ENCODE measurements at regions not wholly inside any gene's neighbourhood (a gene's known extent, or its start where the extent isn't known, plus 50 kb on each side); places are given as distances from the start of the nearest gene placed in this dataset.
"Not testable (repeated sequence)": the region's sequence is repeated elsewhere in the genome, so short reads cannot be mapped to it uniquely, and the experiment has no call there.

- DNase-seq (ENCODE audit: low read depth, low spot score) = no peak
These were observed 140.2 kb upstream of the ITGA6 start for GRCh38 chr2:172287190-172287589.

- no peak for DNase-seq (ENCODE audit: low read depth, low spot score)
These were observed 139.6 kb upstream of the ITGA6 start for GRCh38 chr2:172287605-172288315.

- DNase-seq (ENCODE audit: low read depth, low spot score) = no peak
These were observed 138.8 kb upstream of the ITGA6 start for GRCh38 chr2:172288603-172289002.

GRCh38 chr2:172293952-172294351, 133.4 kb upstream of the ITGA6 start:
- DNase-seq (ENCODE audit: low read depth, low spot score) = no peak

- DNase-seq (ENCODE audit: low read depth, low spot score) = no peak
These were observed 132.4 kb upstream of the ITGA6 start for GRCh38 chr2:172294983-172295382.

GRCh38 chr2:172295677-172296076, 131.7 kb upstream of the ITGA6 start:
- DNase-seq (ENCODE audit: low read depth, low spot score) = no peak

- DNase-seq (ENCODE audit: low read depth, low spot score) = peak; percentile 40
These were observed 130.9 kb upstream of the ITGA6 start for GRCh38 chr2:172296267-172297046.

GRCh38 chr2:172297531-172297930, 129.9 kb upstream of the ITGA6 start:
- no peak for DNase-seq (ENCODE audit: low read depth, low spot score)

- no peak for DNase-seq (ENCODE audit: low read depth, low spot score)
These were observed 129.4 kb upstream of the ITGA6 start for GRCh38 chr2:172297950-172298349.

GRCh38 chr2:172299741-172300140, 127.6 kb upstream of the ITGA6 start:
- DNase-seq (ENCODE audit: low read depth, low spot score) = no peak

- DNase-seq (ENCODE audit: low read depth, low spot score) = no peak
These were observed 126.5 kb upstream of the ITGA6 start for GRCh38 chr2:172300851-172301250.

- no peak for DNase-seq (ENCODE audit: low read depth, low spot score)
These were observed 122.3 kb upstream of the ITGA6 start for GRCh38 chr2:172305066-172305465.

- no peak for DNase-seq (ENCODE audit: low read depth, low spot score)
These were observed 119.6 kb upstream of the ITGA6 start for GRCh38 chr2:172307800-172308199.

GRCh38 chr2:172308253-172308935, 119.0 kb upstream of the ITGA6 start:
- DNase-seq (ENCODE audit: low read depth, low spot score) = no peak

- DNase-seq (ENCODE audit: low read depth, low spot score) = no peak
These were observed 115.5 kb upstream of the ITGA6 start for GRCh38 chr2:172311921-172312345.

GRCh38 chr2:172313715-172314341, 113.6 kb upstream of the ITGA6 start:
- no peak for DNase-seq (ENCODE audit: low read depth, low spot score)

GRCh38 chr2:172315070-172315469, 112.3 kb upstream of the ITGA6 start:
- DNase-seq (ENCODE audit: low read depth, low spot score) = not testable (repeated sequence)

GRCh38 chr2:172322049-172322448, 105.3 kb upstream of the ITGA6 start:
- no peak for DNase-seq (ENCODE audit: low read depth, low spot score)

- DNase-seq (ENCODE audit: low read depth, low spot score) = no peak
These were observed 104.1 kb upstream of the ITGA6 start for GRCh38 chr2:172323256-172323655.

GRCh38 chr2:172323861-172324597, 103.4 kb upstream of the ITGA6 start:
- DNase-seq (ENCODE audit: low read depth, low spot score) = no peak

- no peak for DNase-seq (ENCODE audit: low read depth, low spot score)
These were observed 101.2 kb upstream of the ITGA6 start for GRCh38 chr2:172326211-172326509.
